H9 (cell line): ENCODE measurements at regions not wholly inside any gene's neighbourhood (a gene's known extent, or its start where the extent isn't known, plus 50 kb on each side); places are given as distances from the start of the nearest gene placed in this dataset.

Experiments used
- DNase-seq: peaks from one replicate; pipeline ENCODE4 v3.0.0-alpha.2; 2017
- H2AFZ ChIP-seq: one replicate; pipeline ENCODE4 v1.6.1; 2013; ENCODE audit warnings: mild to moderate bottlenecking, low read length, control low read depth, moderate library complexity
- H2AK5ac ChIP-seq: 2 replicates; pipeline ENCODE4 v1.6.1; 2013; ENCODE audit warnings: low read length, control low read depth, mixed read lengths; ENCODE audit not compliant: insufficient read length
- H2BK120ac ChIP-seq: one replicate; pipeline ENCODE4 v1.6.1; 2013; ENCODE audit warnings: low read depth, mild to moderate bottlenecking, low read length, control low read depth, inconsistent platforms; ENCODE audit not compliant: poor library complexity, severe bottlenecking
- H2BK12ac ChIP-seq: 2 replicates; pipeline ENCODE4 v1.6.1; 2013; ENCODE audit warnings: low read length, control low read depth, mixed read lengths, low read depth; ENCODE audit not compliant: insufficient read length
- H2BK15ac ChIP-seq: 2 replicates; pipeline ENCODE4 v1.6.1; 2013; ENCODE audit warnings: low read depth, low read length, control low read depth
- H2BK20ac ChIP-seq: one replicate; pipeline ENCODE4 v1.6.1; 2013; ENCODE audit warnings: low read depth, mild to moderate bottlenecking, low read length, control low read depth, inconsistent platforms; ENCODE audit not compliant: poor library complexity, severe bottlenecking
- H2BK5ac ChIP-seq: 2 replicates; pipeline ENCODE4 v1.6.1; 2013; ENCODE audit warnings: low read length, control low read depth, mixed read lengths; ENCODE audit not compliant: insufficient read length
- H3K14ac ChIP-seq: 2 replicates; pipeline ENCODE4 v1.6.1; 2013; ENCODE audit warnings: low read length, control low read depth; ENCODE audit not compliant: insufficient read depth
- H3K18ac ChIP-seq: 2 replicates; pipeline ENCODE4 v1.6.1; 2013; ENCODE audit warnings: low read depth, mild to moderate bottlenecking, mixed read lengths, low read length, control low read depth; ENCODE audit not compliant: insufficient read length
- H3K23ac ChIP-seq: 2 replicates; pipeline ENCODE4 v1.6.1; 2013; ENCODE audit warnings: low read length, control low read depth, mixed read lengths, low read depth; ENCODE audit not compliant: insufficient read length
- H3K23me2 ChIP-seq: 2 replicates; pipeline ENCODE4 v1.6.1; 2013; ENCODE audit warnings: low read depth, mild to moderate bottlenecking, mixed read lengths, low read length, control low read depth; ENCODE audit not compliant: insufficient read length, poor library complexity, severe bottlenecking
- H3K27ac ChIP-seq: 2 replicates; pipeline ENCODE4 v1.5.1; 2013; ENCODE audit warnings: low read length, control low read depth, mixed read lengths, low read depth; ENCODE audit not compliant: insufficient read length
- H3K27me3 ChIP-seq: 2 replicates; pipeline ENCODE4 v1.6.1; 2013; ENCODE audit warnings: low read length, control low read depth, inconsistent platforms; ENCODE audit not compliant: insufficient read depth
- H3K4ac ChIP-seq: 2 replicates; pipeline ENCODE4 v1.6.1; 2013; ENCODE audit warnings: low read depth, mild to moderate bottlenecking, control low read depth, inconsistent platforms, low read length, moderate library complexity
- H3K4me1 ChIP-seq: 2 replicates; pipeline ENCODE4 v1.6.1; 2013; ENCODE audit warnings: low read length, control low read depth, inconsistent platforms; ENCODE audit not compliant: insufficient read depth
- H3K4me2 ChIP-seq: 2 replicates; pipeline ENCODE4 v1.6.1; 2013; ENCODE audit warnings: low read length, control low read depth, mixed read lengths; ENCODE audit not compliant: insufficient read length, insufficient read depth
- H3K56ac ChIP-seq: 2 replicates; pipeline ENCODE4 v1.6.1; 2013; ENCODE audit warnings: low read depth, mild to moderate bottlenecking, mixed read lengths, low read length, control low read depth; ENCODE audit not compliant: insufficient read length
- H3K79me1 ChIP-seq: 2 replicates; pipeline ENCODE4 v1.6.1; 2013; ENCODE audit warnings: low read depth, mild to moderate bottlenecking, moderate library complexity, low read length, control low read depth, inconsistent platforms; ENCODE audit not compliant: insufficient read depth, poor library complexity, severe bottlenecking
- H3K79me2 ChIP-seq: 2 replicates; pipeline ENCODE4 v1.6.1; 2013; ENCODE audit warnings: low read length, control low read depth, inconsistent platforms; ENCODE audit not compliant: insufficient read depth
- H3K9ac ChIP-seq: 2 replicates; pipeline ENCODE4 v1.6.1; 2013; ENCODE audit warnings: low read length, control low read depth, mixed read lengths; ENCODE audit not compliant: insufficient read length; ENCODE audit errors: extremely low read depth
- H3K9me3 ChIP-seq: one replicate; pipeline ENCODE4 v1.6.1; 2013; ENCODE audit warnings: low read depth, low read length, inconsistent platforms; ENCODE audit not compliant: control insufficient read depth
- H3T11ph ChIP-seq: one replicate; pipeline ENCODE4 v1.6.1; 2013; ENCODE audit warnings: mild to moderate bottlenecking, low read length, control low read depth, inconsistent platforms
- H4K20me1 ChIP-seq: one replicate; pipeline ENCODE4 v1.6.1; 2013; ENCODE audit not compliant: control insufficient read depth, insufficient read length, insufficient read depth
- H4K5ac ChIP-seq: 2 replicates; pipeline ENCODE4 v1.6.1; 2013; ENCODE audit warnings: low read depth, mild to moderate bottlenecking, mixed read lengths, low read length, control low read depth; ENCODE audit not compliant: insufficient read length
- H4K8ac ChIP-seq: replicated peaks from 2 replicates; pipeline ENCODE4 v1.6.1; 2013; ENCODE audit warnings: low read length, control low read depth, mixed read lengths, low read depth; ENCODE audit not compliant: insufficient read length
- H4K91ac ChIP-seq: 2 replicates; pipeline ENCODE4 v1.6.1; 2013; ENCODE audit warnings: low read depth, mild to moderate bottlenecking, moderate library complexity, mixed read lengths, low read length, control low read depth; ENCODE audit not compliant: insufficient read length
- H3K27ac Mint-ChIP-seq, 3 experiments: 2 replicates in 2 of 3; 3 replicates in 1 of 3; pipeline ENCODE4 v1.8.0; 2020 to 2021; ENCODE audit warnings: mixed read lengths in 3 of 3, mild to moderate bottlenecking in 1 of 3, moderate library complexity in 1 of 3
- H3K27me3 Mint-ChIP-seq: 2 replicates; pipeline ENCODE4 v1.8.0; 2021; ENCODE audit warnings: low read depth, mild to moderate bottlenecking, moderate library complexity, mixed read lengths
- H3K36me3 Mint-ChIP-seq, 3 experiments: 2 replicates in 2 of 3; 3 replicates in 1 of 3; pipeline ENCODE4 v1.8.0; 2020 to 2021; ENCODE audit warnings: low read depth in 3 of 3, mixed read lengths in 3 of 3; ENCODE audit not compliant: insufficient read depth in 1 of 3
- H3K4me1 Mint-ChIP-seq, 2 experiments: 2 replicates each; pipeline ENCODE4 v1.8.0; 2020; ENCODE audit warnings: mixed read lengths in 2 of 2
- H3K4me3 Mint-ChIP-seq, 2 experiments: 2 replicates in 1 of 2; 3 replicates in 1 of 2; pipeline ENCODE4 v1.8.0; 2020 to 2021; ENCODE audit warnings: mild to moderate bottlenecking in 2 of 2, mixed read lengths in 2 of 2, moderate library complexity in 1 of 2
- H3K9me3 Mint-ChIP-seq, 2 experiments: 2 replicates in 1 of 2; 3 replicates in 1 of 2; pipeline ENCODE4 v1.8.0; 2020; ENCODE audit warnings: mild to moderate bottlenecking in 2 of 2, mixed read lengths in 2 of 2, moderate library complexity in 1 of 2
- CTCF ChIP-seq: fragments of 200-600 bp; sonication (generic); conservative IDR thresholded peaks from 3 replicates; pipeline ENCODE4 v1.8.0; 2021; ENCODE audit warnings: antibody characterized with exemption, mild to moderate bottlenecking
- WGBS: extraction: QIAGEN DNeasy Blood & Tissue Kit; methylation state at CpG from one replicate; pipeline ENCODE4 v1.1.7; 2013; ENCODE audit warnings: missing lambda C conversion rate, low lambda C conversion rate, mixed read lengths; ENCODE audit not compliant: insufficient read length; ENCODE audit errors: extremely low coverage; 5-methylcytosine and 5-hydroxymethylcytosine counted together

DNA sequence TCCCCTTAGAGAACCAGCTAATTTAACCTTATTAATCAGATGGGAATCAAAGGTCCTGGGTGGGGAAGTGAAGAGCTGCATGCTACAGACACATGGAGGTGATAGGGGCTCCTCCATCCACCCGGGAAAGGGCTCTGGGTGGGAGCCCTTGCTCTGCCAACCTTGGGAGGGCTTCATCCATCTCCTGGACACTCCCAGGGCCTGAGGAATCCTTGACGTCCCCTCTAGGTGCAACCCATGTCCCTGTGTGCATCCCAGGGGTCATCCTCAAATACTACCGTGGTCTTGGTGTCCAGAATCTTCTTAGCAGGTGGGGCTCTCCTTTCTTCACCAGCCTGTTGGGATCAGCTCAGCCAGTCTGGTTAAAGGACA is 55.4 kb upstream of the IGFBP3 start:
- peaks cover 0 to 4% (median 2%) of the 10 kb centered on the region in 3 experiments; a peak in 2 of 7 replicates for H3K36me3 Mint-ChIP-seq
- H3K14ac ChIP-seq: no peak overlapping the region
- H3K9me3 Mint-ChIP-seq: peaks cover 0 to 3% of the 10 kb centered on the region in 2 experiments; a peak in 3 of 5 replicates
- H3K23me2 ChIP-seq: no peaks in the 10 kb centered on the region
- no peaks in the 10 kb centered on the region for H3K79me1 ChIP-seq
- H4K20me1 ChIP-seq: no peaks in the 10 kb centered on the region
- DNase-seq: no peak
- H3K4me1 Mint-ChIP-seq: peaks cover 13 to 26% of the 10 kb centered on the region in 2 experiments
- H2AFZ ChIP-seq: no peak overlapping the region
- H3K9me3 ChIP-seq: no peaks in the 10 kb centered on the region
- H2BK120ac ChIP-seq: no peak overlapping the region
- no peaks in the 10 kb centered on the region for H3K79me2 ChIP-seq
- no peak overlapping the region for H3T11ph ChIP-seq
- no peaks in the 10 kb centered on the region; the same call in 1 of the 2 replicates for H3K4me1 ChIP-seq
- H3K23ac ChIP-seq: no peak overlapping the region
- H4K91ac ChIP-seq: no peak overlapping the region
- no peak overlapping the region for H2BK5ac ChIP-seq
- no peak overlapping the region for H4K8ac ChIP-seq
- no peak overlapping the region for H3K4ac ChIP-seq
- WGBS: no CpG with 5 or more reads among the region's 3 CpGs
- H3K56ac ChIP-seq: no peak overlapping the region
- no peaks in the 10 kb centered on the region for H3K27me3 ChIP-seq
- no peak overlapping the region for H3K18ac ChIP-seq
- no peak overlapping the region for H2BK12ac ChIP-seq
- H2BK20ac ChIP-seq: no peak overlapping the region
- H2BK15ac ChIP-seq: no peak overlapping the region
- no peak overlapping the region for H3K27ac ChIP-seq
- no peak overlapping the region for H4K5ac ChIP-seq
- no peak overlapping the region for H3K27ac Mint-ChIP-seq
- H2AK5ac ChIP-seq: no peak overlapping the region
- H3K9ac ChIP-seq: no peak overlapping the region
- H3K27me3 Mint-ChIP-seq: peaks cover 10% of the 10 kb centered on the region
- H3K4me2 ChIP-seq: no peak overlapping the region
- TF ChIP-seq CTCF: no peak
- H3K4me3 Mint-ChIP-seq: no peak overlapping the region
